Esophagus (tissue), 2 donors: ENCODE measurements at regions not wholly inside any gene's neighbourhood (a gene's known extent, or its start where the extent isn't known, plus 50 kb on each side); places are given as distances from the start of the nearest gene placed in this dataset.

Experiments used
- H3K27ac ChIP-seq, 2 donors: one replicate each; pipeline ENCODE4 v1.5.1; 2013; ENCODE audit warnings: low read depth in 2 of 2, mild to moderate bottlenecking in 2 of 2, inconsistent platforms in 1 of 2, low read length in 1 of 2, moderate library complexity in 1 of 2
- H3K27me3 ChIP-seq, 2 donors: one replicate each; pipeline ENCODE4 v1.6.1; 2013; ENCODE audit warnings: low read length in 2 of 2, control low read depth in 1 of 2, mild to moderate bottlenecking in 1 of 2; ENCODE audit not compliant: insufficient read depth in 2 of 2, control insufficient read depth in 1 of 2
- H3K36me3 ChIP-seq, 2 donors: one replicate each; pipeline ENCODE4 v1.6.1; 2013; ENCODE audit warnings: low read length in 1 of 2; ENCODE audit not compliant: control insufficient read depth in 2 of 2, insufficient read depth in 2 of 2
- H3K4me1 ChIP-seq, 2 donors: one replicate each; pipeline ENCODE4 v1.6.1; 2013; ENCODE audit warnings: low read length in 1 of 2; ENCODE audit not compliant: control insufficient read depth in 2 of 2, insufficient read depth in 2 of 2
- H3K4me3 ChIP-seq, 2 donors: one replicate each; pipeline ENCODE4 v1.5.1; 2013; ENCODE audit warnings: low read length in 2 of 2, mild to moderate bottlenecking in 2 of 2, low read depth in 1 of 2, moderate library complexity in 1 of 2
- H3K9me3 ChIP-seq, 2 donors: one replicate each; pipeline ENCODE4 v1.6.1; 2013; ENCODE audit warnings: mild to moderate bottlenecking in 2 of 2, low read depth in 1 of 2, low read length in 1 of 2, moderate library complexity in 1 of 2; ENCODE audit not compliant: control insufficient read depth in 2 of 2, insufficient read depth in 1 of 2
- WGBS, 2 donors: extraction: QIAGEN DNeasy Blood & Tissue Kit; methylation state at CpG; one replicate each; pipeline ENCODE4 v1.1.7; 2013; 5-methylcytosine and 5-hydroxymethylcytosine counted together
- donor health status: healthy with polysubstance abuse.
- donor health status: Bipolar disorder and iron deficiency.

GRCh38 chr7:12951397-12951801, 264.0 kb downstream of the ARL4A start:
- H3K27ac ChIP-seq = no peak overlapping the region
- WGBS, 2 donors = 69 to 70% methylated on average over 6 of the region's 6 CpGs
- no peaks in the 10 kb centered on the region for H3K4me1 ChIP-seq
- H3K27me3 ChIP-seq = no peaks in the 10 kb centered on the region
- H3K9me3 ChIP-seq = no peaks in the 10 kb centered on the region
- H3K36me3 ChIP-seq = no peaks in the 10 kb centered on the region
- no peak overlapping the region for H3K4me3 ChIP-seq

- H3K27me3 ChIP-seq = no peaks in the 10 kb centered on the region
- H3K36me3 ChIP-seq = no peaks in the 10 kb centered on the region
- no peak overlapping the region for H3K4me3 ChIP-seq
- H3K9me3 ChIP-seq = peaks cover 0 to 2% of the 10 kb centered on the region in 2 donors
- no peak overlapping the region for H3K27ac ChIP-seq
- no peaks in the 10 kb centered on the region for H3K4me1 ChIP-seq
Measured at GRCh38 chr7:12954380-12955033, 267.1 kb downstream of the ARL4A start.

GRCh38 chr7:12957487-12957886, 270.1 kb downstream of the ARL4A start:
- Histone ChIP-seq H3K27me3 (no peaks in the 10 kb centered on the region), H3K27ac (no peak overlapping the region), H3K36me3 (no peaks in the 10 kb centered on the region), H3K4me1 (no peaks in the 10 kb centered on the region), H3K4me3 (no peak overlapping the region), H3K9me3 (peaks cover 0 to 2% of the 10 kb centered on the region in 2 donors)
- WGBS, 2 donors = 83 to 85% methylated on average over 5 of the region's 5 CpGs

- H3K9me3 ChIP-seq = peaks cover 0 to 2% of the 10 kb centered on the region in 2 donors
- no peaks in the 10 kb centered on the region for H3K36me3 ChIP-seq
- H3K27me3 ChIP-seq = no peaks in the 10 kb centered on the region
- no peaks in the 10 kb centered on the region for H3K4me1 ChIP-seq
- no peak overlapping the region for H3K4me3 ChIP-seq
- 69 to 77% methylated on average over 4 of the region's 4 CpGs for WGBS, 2 donors
- H3K27ac ChIP-seq = no peak overlapping the region
Measured at GRCh38 chr7:12961910-12962480, 274.6 kb downstream of the ARL4A start.

- H3K4me3 ChIP-seq = no peak overlapping the region
- no peak overlapping the region for H3K27ac ChIP-seq
- no peaks in the 10 kb centered on the region for H3K4me1 ChIP-seq
- no peaks in the 10 kb centered on the region for H3K27me3 ChIP-seq
- peaks cover 0 to under 1% of the 10 kb centered on the region in 2 donors for H3K9me3 ChIP-seq
- H3K36me3 ChIP-seq = no peaks in the 10 kb centered on the region
- WGBS, 2 donors = 92 to 100% methylated on average over 1 of the region's 1 CpG
Measured at GRCh38 chr7:12963435-12963834, 276.0 kb downstream of the ARL4A start.

GRCh38 chr7:12964836-12965235, 277.4 kb downstream of the ARL4A start:
- WGBS, 2 donors = 60 to 72% methylated on average over 4 of the region's 4 CpGs
- Histone ChIP-seq H3K36me3 (no peaks in the 10 kb centered on the region), H3K4me1 (no peaks in the 10 kb centered on the region), H3K9me3 (no peaks in the 10 kb centered on the region), H3K27me3 (no peaks in the 10 kb centered on the region), H3K27ac (no peak overlapping the region), H3K4me3 (no peak overlapping the region)

- no peak overlapping the region for H3K27ac ChIP-seq
- 32 to 42% methylated on average over 2 of the region's 2 CpGs for WGBS, 2 donors
- no peak overlapping the region for H3K4me3 ChIP-seq
- H3K27me3 ChIP-seq = no peaks in the 10 kb centered on the region
- no peaks in the 10 kb centered on the region for H3K4me1 ChIP-seq
- H3K9me3 ChIP-seq = no peaks in the 10 kb centered on the region
- no peaks in the 10 kb centered on the region for H3K36me3 ChIP-seq
Measured at GRCh38 chr7:12965767-12966166, 278.3 kb downstream of the ARL4A start.

GRCh38 chr7:12967322-12967721, 279.9 kb downstream of the ARL4A start:
- Histone ChIP-seq H3K9me3 (no peaks in the 10 kb centered on the region), H3K4me1 (no peaks in the 10 kb centered on the region), H3K27me3 (no peaks in the 10 kb centered on the region), H3K27ac (no peak overlapping the region), H3K4me3 (no peak overlapping the region), H3K36me3 (no peaks in the 10 kb centered on the region)
- WGBS, 2 donors = 77 to 81% methylated on average over 3 of the region's 3 CpGs

GRCh38 chr7:12968836-12969422, 281.5 kb downstream of the ARL4A start:
- H3K27me3 ChIP-seq = no peaks in the 10 kb centered on the region
- H3K4me1 ChIP-seq = no peaks in the 10 kb centered on the region
- no peaks in the 10 kb centered on the region for H3K9me3 ChIP-seq
- H3K36me3 ChIP-seq = no peaks in the 10 kb centered on the region
- no peak overlapping the region for H3K27ac ChIP-seq
- WGBS, 2 donors = 71 to 86% methylated on average over 4 of the region's 4 CpGs
- no peak overlapping the region for H3K4me3 ChIP-seq

- Histone ChIP-seq H3K9me3 (no peaks in the 10 kb centered on the region), H3K27me3 (no peaks in the 10 kb centered on the region), H3K27ac (no peak overlapping the region), H3K4me3 (no peak overlapping the region), H3K4me1 (no peaks in the 10 kb centered on the region), H3K36me3 (no peaks in the 10 kb centered on the region)
- 84 to 90% methylated on average over 2 of the region's 2 CpGs for WGBS, 2 donors
Measured at GRCh38 chr7:12970626-12971025, 283.2 kb downstream of the ARL4A start.
